Naive thymus-derived CD8-positive, alpha-beta T cell (primary cell): ENCODE measurements at regions not wholly inside any gene's neighbourhood (a gene's known extent, or its start where the extent isn't known, plus 50 kb on each side); places are given as distances from the start of the nearest gene placed in this dataset.

Experiments
- ATAC-seq, 2 donors: fragments of 150-1000 bp; cut with Tn5 transposase in 1 of 2; sonication (Bioruptor Pico), chemical (Tn5 transposase) in 1 of 2; 1 replicate in 1 of 2; 2 replicates in 1 of 2; pipeline ENCODE4 v1.10.0; 2021; ENCODE audit warnings: mild to moderate bottlenecking in 2 of 2, moderate library complexity in 2 of 2
- POLR2A ChIA-PET: fragments of 350-600 bp; sonication (Branson Sonifier 250); formaldehyde crosslinking; loops from one replicate; lab custom pipeline; 2021; ENCODE audit warnings: antibody characterized with exemption; lab: Charles Lee
- DNase-seq, 10 donors: peaks; one replicate each; pipeline versions ENCODE4 v3.0.0 to v3.0.0-alpha.2; 2020 to 2022
- H3K27ac Mint-ChIP-seq, 10 donors: one replicate each; pipeline ENCODE4 v1.8.0; 2020 to 2022; ENCODE audit warnings: mild to moderate bottlenecking in 10 of 10, mixed read lengths in 10 of 10, moderate library complexity in 4 of 10, inconsistent platforms in 1 of 10
- H3K27me3 Mint-ChIP-seq, 5 donors: one replicate each; pipeline ENCODE4 v1.8.0; 2021 to 2022; ENCODE audit warnings: mixed read lengths in 5 of 5
- H3K36me3 Mint-ChIP-seq, 3 donors: one replicate each; pipeline ENCODE4 v1.8.0; 2020 to 2022; ENCODE audit warnings: mixed read lengths in 3 of 3, mild to moderate bottlenecking in 2 of 3, inconsistent platforms in 1 of 3
- H3K4me1 Mint-ChIP-seq, 4 donors: one replicate each; pipeline ENCODE4 v1.8.0; 2021 to 2022; ENCODE audit warnings: mixed read lengths in 4 of 4
- H3K4me3 Mint-ChIP-seq, 10 donors: one replicate each; pipeline ENCODE4 v1.8.0; 2020 to 2022; ENCODE audit warnings: mild to moderate bottlenecking in 10 of 10, mixed read lengths in 10 of 10, moderate library complexity in 6 of 10, inconsistent platforms in 1 of 10
- H3K9me3 Mint-ChIP-seq, 9 donors: one replicate each; pipeline ENCODE4 v1.8.0; 2020 to 2022; ENCODE audit warnings: mixed read lengths in 9 of 9, mild to moderate bottlenecking in 3 of 9, inconsistent platforms in 1 of 9, moderate library complexity in 1 of 9

GRCh38 chr12:30142301-30142700 lies 358.6 kb upstream of the TMTC1 start:
- Mint-ChIP-seq H3K27ac (no peak overlapping the region), H3K9me3 (peaks cover 0 to 14% (median 0%) of the 10 kb centered on the region in 9 donors), H3K4me1 (no peaks in the 10 kb centered on the region), H3K36me3 (no peaks in the 10 kb centered on the region), H3K4me3 (no peak overlapping the region), H3K27me3 (peaks cover 0 to 5% (median 0%) of the 10 kb centered on the region in 5 donors)
- ATAC-seq: no peak
- DNase-seq: no peak
- POLR2A ChIA-PET: no interaction called here

- no peaks in the 10 kb centered on the region for H3K27me3 Mint-ChIP-seq
- H3K4me1 Mint-ChIP-seq: no peaks in the 10 kb centered on the region
- no peak for DNase-seq
- H3K27ac Mint-ChIP-seq: no peak overlapping the region
- ATAC-seq: no peak
- no peak overlapping the region for H3K4me3 Mint-ChIP-seq
- H3K9me3 Mint-ChIP-seq: peaks cover 0 to 7% (median 0%) of the 10 kb centered on the region in 9 donors
- POLR2A ChIA-PET: no interaction called here
- H3K36me3 Mint-ChIP-seq: no peaks in the 10 kb centered on the region
Observed at GRCh38 chr12:30138483-30138882, 354.7 kb upstream of the TMTC1 start.

GRCh38 chr12:30136696-30137095 lies 353.0 kb upstream of the TMTC1 start:
- ATAC-seq (no peak), DNase-seq (no peak)
- no peak overlapping the region for H3K4me3 Mint-ChIP-seq
- H3K27me3 Mint-ChIP-seq: no peaks in the 10 kb centered on the region
- H3K4me1 Mint-ChIP-seq: no peaks in the 10 kb centered on the region
- no peaks in the 10 kb centered on the region for H3K36me3 Mint-ChIP-seq
- POLR2A ChIA-PET: no interaction called here
- no peak overlapping the region for H3K27ac Mint-ChIP-seq
- peaks cover 0 to 11% (median 1%) of the 10 kb centered on the region in 9 donors for H3K9me3 Mint-ChIP-seq

GRCh38 chr12:30135776-30136175 lies 352.0 kb upstream of the TMTC1 start:
- ATAC-seq (no peak), DNase-seq (no peak)
- H3K27me3 Mint-ChIP-seq: no peaks in the 10 kb centered on the region
- POLR2A ChIA-PET: no interaction called here
- no peak overlapping the region for H3K27ac Mint-ChIP-seq
- no peak overlapping the region for H3K4me3 Mint-ChIP-seq
- peaks cover 0 to 14% (median 1%) of the 10 kb centered on the region in 9 donors for H3K9me3 Mint-ChIP-seq
- H3K4me1 Mint-ChIP-seq: no peaks in the 10 kb centered on the region
- H3K36me3 Mint-ChIP-seq: no peaks in the 10 kb centered on the region

- no peaks in the 10 kb centered on the region for H3K27me3 Mint-ChIP-seq
- ATAC-seq (no peak), DNase-seq (no peak)
- peaks cover 0 to 14% (median 0%) of the 10 kb centered on the region in 9 donors for H3K9me3 Mint-ChIP-seq
- H3K4me3 Mint-ChIP-seq: no peak overlapping the region
- H3K36me3 Mint-ChIP-seq: no peaks in the 10 kb centered on the region
- POLR2A ChIA-PET: no interaction called here
- no peaks in the 10 kb centered on the region for H3K4me1 Mint-ChIP-seq
- no peak overlapping the region for H3K27ac Mint-ChIP-seq
Observed at GRCh38 chr12:30134229-30134628, 350.5 kb upstream of the TMTC1 start.

GRCh38 chr12:30126944-30127343 lies 343.2 kb upstream of the TMTC1 start:
- no peaks in the 10 kb centered on the region for H3K36me3 Mint-ChIP-seq
- H3K4me1 Mint-ChIP-seq: no peaks in the 10 kb centered on the region
- no peak overlapping the region for H3K27ac Mint-ChIP-seq
- no peak for DNase-seq
- no peak for ATAC-seq
- no peak overlapping the region for H3K4me3 Mint-ChIP-seq
- H3K27me3 Mint-ChIP-seq: no peaks in the 10 kb centered on the region
- H3K9me3 Mint-ChIP-seq: peaks cover 0 to 19% (median 1%) of the 10 kb centered on the region in 9 donors
- POLR2A ChIA-PET: no interaction called here

GRCh38 chr12:30120522-30120921 lies 336.8 kb upstream of the TMTC1 start:
- no peak for DNase-seq
- Mint-ChIP-seq H3K4me1 (no peaks in the 10 kb centered on the region), H3K36me3 (no peaks in the 10 kb centered on the region), H3K27ac (no peak overlapping the region), H3K27me3 (peaks cover 0 to 1% (median 0%) of the 10 kb centered on the region in 5 donors), H3K4me3 (no peak overlapping the region), H3K9me3 (peaks cover 0 to 26% (median 7%) of the 10 kb centered on the region in 9 donors)
- ATAC-seq: no peak
- POLR2A ChIA-PET: no interaction called here

GRCh38 chr12:30117483-30117882 lies 333.7 kb upstream of the TMTC1 start:
- no peak overlapping the region for H3K4me3 Mint-ChIP-seq
- H3K9me3 Mint-ChIP-seq: peaks cover 0 to 26% (median 8%) of the 10 kb centered on the region in 9 donors
- H3K27me3 Mint-ChIP-seq: peaks cover 0 to 1% (median 0%) of the 10 kb centered on the region in 5 donors
- no peak overlapping the region for H3K27ac Mint-ChIP-seq
- no peaks in the 10 kb centered on the region for H3K4me1 Mint-ChIP-seq
- POLR2A ChIA-PET: no interaction called here
- DNase-seq: no peak
- H3K36me3 Mint-ChIP-seq: no peaks in the 10 kb centered on the region
- ATAC-seq: no peak

GRCh38 chr12:30111719-30112118 lies 328.0 kb upstream of the TMTC1 start:
- Mint-ChIP-seq H3K27me3 (peaks cover 0 to 12% (median 0%) of the 10 kb centered on the region in 5 donors), H3K4me1 (no peaks in the 10 kb centered on the region), H3K36me3 (no peaks in the 10 kb centered on the region), H3K27ac (no peak overlapping the region), H3K4me3 (no peak overlapping the region), H3K9me3 (peaks cover 0 to 24% (median 1%) of the 10 kb centered on the region in 9 donors)
- ATAC-seq (no peak), DNase-seq (no peak)
- POLR2A ChIA-PET: no interaction called here

- H3K4me1 Mint-ChIP-seq: no peaks in the 10 kb centered on the region
- no peak overlapping the region for H3K27ac Mint-ChIP-seq
- POLR2A ChIA-PET: no interaction called here
- peaks cover 0 to 22% (median 1%) of the 10 kb centered on the region in 9 donors for H3K9me3 Mint-ChIP-seq
- H3K4me3 Mint-ChIP-seq: no peak overlapping the region
- peaks cover 0 to 12% (median 0%) of the 10 kb centered on the region in 5 donors for H3K27me3 Mint-ChIP-seq
- no peaks in the 10 kb centered on the region for H3K36me3 Mint-ChIP-seq
- ATAC-seq: no peak
- DNase-seq: no peak
Observed at GRCh38 chr12:30110958-30111586, 327.3 kb upstream of the TMTC1 start.

- Mint-ChIP-seq H3K4me1 (no peaks in the 10 kb centered on the region), H3K36me3 (no peaks in the 10 kb centered on the region), H3K9me3 (peaks cover 0 to 17% (median 0%) of the 10 kb centered on the region in 9 donors), H3K4me3 (no peak overlapping the region), H3K27me3 (peaks cover 0 to 12% (median 0%) of the 10 kb centered on the region in 5 donors), H3K27ac (no peak overlapping the region)
- ATAC-seq (no peak), DNase-seq (no peak)
- POLR2A ChIA-PET: no interaction called here
Observed at GRCh38 chr12:30110498-30110897, 326.8 kb upstream of the TMTC1 start.

- DNase-seq (no peak), ATAC-seq (no peak)
- Mint-ChIP-seq H3K27ac (no peak overlapping the region), H3K4me3 (no peak overlapping the region), H3K27me3 (peaks cover 0 to 17% (median 0%) of the 10 kb centered on the region in 5 donors), H3K9me3 (peaks cover 0 to 15% (median 1%) of the 10 kb centered on the region in 9 donors), H3K36me3 (no peaks in the 10 kb centered on the region), H3K4me1 (no peaks in the 10 kb centered on the region)
- POLR2A ChIA-PET: no interaction called here
Observed at GRCh38 chr12:30108666-30109065, 324.9 kb upstream of the TMTC1 start.

- DNase-seq (no peak), ATAC-seq (no peak)
- H3K4me1 Mint-ChIP-seq: no peaks in the 10 kb centered on the region
- no peak overlapping the region for H3K27ac Mint-ChIP-seq
- peaks cover 0 to 15% (median 1%) of the 10 kb centered on the region in 9 donors for H3K9me3 Mint-ChIP-seq
- H3K4me3 Mint-ChIP-seq: no peak overlapping the region
- H3K36me3 Mint-ChIP-seq: no peaks in the 10 kb centered on the region
- POLR2A ChIA-PET: no interaction called here
- peaks cover 0 to 17% (median 0%) of the 10 kb centered on the region in 5 donors for H3K27me3 Mint-ChIP-seq
Observed at GRCh38 chr12:30106204-30106965, 322.6 kb upstream of the TMTC1 start.
